Stimulated activated CD4-positive, alpha-beta T cell treated with anti-CD3 and anti-CD28 coated beads, TNF-alpha, amount 100 ng/mL, for 24 hours (primary cell): ENCODE measurements at regions not wholly inside any gene's neighbourhood (a gene's known extent, or its start where the extent isn't known, plus 50 kb on each side); places are given as distances from the start of the nearest gene placed in this dataset.
"Not testable (repeated sequence)": the region's sequence is repeated elsewhere in the genome, so short reads cannot be mapped to it uniquely, and the experiment has no call there.

Experiments used
- DNase-seq, 3 experiments: peaks; one replicate each; pipeline ENCODE4 v3.0.0-alpha.2; 2020; ENCODE audit warnings: low read depth in 3 of 3

DNA sequence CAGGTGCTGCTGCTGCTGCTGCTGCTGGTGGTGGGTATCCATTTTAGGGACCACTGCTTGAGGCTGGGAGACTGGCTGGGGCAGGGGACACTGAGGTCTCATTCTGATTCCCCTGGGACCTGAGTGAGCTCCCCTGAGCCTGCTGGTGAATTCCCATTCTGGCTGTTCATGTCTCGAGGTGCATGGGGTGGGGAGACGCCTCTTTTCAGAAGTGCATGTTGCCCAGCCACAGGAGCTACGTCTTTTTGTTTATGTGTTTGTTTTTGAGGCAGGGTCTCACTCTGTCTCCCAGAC is 133.4 kb downstream of the RHOU start:
- no peak for DNase-seq

DNA sequence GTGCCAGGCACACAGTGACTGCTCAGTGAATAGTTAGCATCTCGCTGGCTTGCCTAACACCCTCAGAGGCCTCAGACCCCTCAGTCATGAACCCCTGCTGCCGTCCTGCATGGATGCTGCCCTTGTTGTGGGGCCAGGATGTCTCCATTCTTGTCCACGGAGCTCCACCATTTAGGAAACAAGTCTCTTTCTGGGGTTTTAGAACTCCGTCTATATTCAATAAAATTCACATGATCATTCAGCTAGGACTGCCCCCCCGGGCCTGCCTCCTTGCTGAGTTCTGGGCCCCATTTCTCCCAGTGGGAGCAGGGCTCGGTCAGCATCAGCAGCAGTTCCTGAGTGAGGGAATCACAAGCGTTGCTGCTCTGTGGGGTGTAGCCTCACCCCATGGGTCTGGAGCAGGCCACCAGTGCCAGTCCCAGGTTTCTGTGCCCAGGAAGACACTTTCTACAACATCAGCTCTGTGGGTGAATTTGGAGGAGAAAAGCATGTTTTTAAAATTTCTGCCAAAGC is 134.1 kb downstream of the RHOU start:
- DNase-seq = no peak

- no peak for DNase-seq
These were observed 134.9 kb downstream of the RHOU start for GRCh38 chr1:228870041-228870713.

GRCh38 chr1:228871314-228872061 is 136.2 kb downstream of the RHOU start:
- DNase-seq = no peak

DNA sequence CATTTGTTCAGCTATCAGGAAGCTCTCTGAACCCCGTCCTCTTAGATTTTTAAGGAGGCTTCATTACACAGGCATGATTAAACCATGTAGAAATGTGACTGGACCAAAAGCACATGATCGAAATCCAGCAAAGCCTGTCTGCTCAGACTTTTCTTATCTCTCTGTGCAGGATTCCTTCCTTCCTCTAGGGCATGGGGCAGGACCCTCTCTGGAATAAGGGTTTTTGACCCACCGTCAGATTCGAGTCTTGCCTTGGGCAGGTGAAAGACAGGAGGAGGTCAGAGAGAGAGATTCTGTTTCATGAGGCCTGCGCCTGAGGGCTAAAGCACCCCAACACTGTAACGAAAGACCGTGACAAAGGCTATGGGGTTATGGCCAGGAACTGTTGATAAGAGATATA is 136.8 kb downstream of the RHOU start:
- DNase-seq = no peak

DNA sequence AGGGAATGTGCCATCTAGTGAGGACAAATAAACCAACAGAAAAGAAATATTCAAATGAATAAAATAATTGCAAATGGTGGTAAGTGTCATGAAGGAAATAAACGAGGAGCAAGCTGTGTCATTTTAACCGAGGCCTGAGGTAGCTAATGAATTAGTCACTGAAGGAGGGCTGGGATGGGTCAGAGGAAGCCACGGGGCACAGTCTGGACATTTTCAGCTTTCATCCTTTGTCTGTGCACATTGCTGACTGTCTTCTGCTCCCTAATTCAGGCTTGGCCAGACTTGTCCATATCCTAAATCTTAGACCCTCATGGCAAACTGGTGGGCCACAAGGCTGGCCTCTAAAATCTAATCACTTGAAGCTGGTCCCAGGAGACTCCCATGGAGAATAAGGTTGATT is 138.4 kb downstream of the RHOU start:
- DNase-seq = no peak

GRCh38 chr1:228875741-228876140 is 140.5 kb downstream of the RHOU start:
- no peak for DNase-seq

- no peak for DNase-seq
These were observed 140.9 kb downstream of the RHOU start for GRCh38 chr1:228876187-228876586.

DNA sequence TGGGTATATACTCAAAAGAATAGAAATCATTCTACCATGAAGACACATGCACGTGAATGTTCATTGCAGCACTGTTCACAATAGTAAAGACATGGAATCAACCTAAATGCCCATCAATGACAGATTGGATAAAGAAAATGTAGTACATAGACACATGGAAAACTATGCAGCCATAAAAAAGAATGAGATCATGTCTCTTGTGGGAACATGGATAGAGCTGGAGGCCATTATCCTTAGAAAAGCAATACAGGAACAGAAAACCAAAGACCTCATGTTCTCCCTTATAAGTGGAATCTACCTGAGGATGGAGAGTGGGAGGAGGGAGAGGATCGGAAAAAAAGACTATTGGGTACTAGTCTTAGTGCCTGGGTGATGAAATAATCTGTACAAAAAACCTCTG is 143.9 kb downstream of the RHOU start:
- no peak for DNase-seq

- no peak for DNase-seq
These were observed 146.9 kb downstream of the RHOU start for GRCh38 chr1:228882041-228882770.

DNA sequence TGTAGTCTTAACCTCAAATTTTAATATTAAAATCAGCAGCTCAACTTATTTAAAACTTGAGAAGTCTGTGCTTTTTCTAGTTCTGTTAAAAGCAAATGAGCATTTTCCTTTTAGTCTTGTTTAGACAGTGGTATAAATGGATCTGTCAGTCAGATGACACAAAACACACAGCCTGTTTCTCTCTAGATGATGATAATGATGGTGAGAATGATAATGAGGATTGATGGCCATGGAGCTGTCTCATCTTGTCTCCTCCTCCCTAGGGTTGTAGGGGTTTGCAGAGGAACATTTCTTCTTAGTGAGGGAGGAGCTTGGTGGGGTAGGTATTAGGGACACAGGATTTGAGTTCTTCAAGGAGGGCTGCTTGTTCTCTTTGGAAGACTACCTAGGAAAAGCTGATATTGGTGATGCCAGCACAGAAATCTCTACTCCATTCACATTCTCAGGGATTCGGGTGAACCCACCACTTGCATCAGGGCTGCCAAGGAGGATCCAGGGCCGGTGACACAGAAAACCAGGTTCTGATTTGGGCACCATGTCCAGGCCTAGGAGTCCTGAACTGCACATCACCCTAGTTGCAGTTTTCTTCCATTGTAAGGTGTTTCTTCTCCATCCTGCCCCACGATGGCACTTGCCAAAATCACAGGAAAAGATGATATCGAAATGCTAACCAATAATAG is 147.6 kb downstream of the RHOU start:
- no peak for DNase-seq

DNA sequence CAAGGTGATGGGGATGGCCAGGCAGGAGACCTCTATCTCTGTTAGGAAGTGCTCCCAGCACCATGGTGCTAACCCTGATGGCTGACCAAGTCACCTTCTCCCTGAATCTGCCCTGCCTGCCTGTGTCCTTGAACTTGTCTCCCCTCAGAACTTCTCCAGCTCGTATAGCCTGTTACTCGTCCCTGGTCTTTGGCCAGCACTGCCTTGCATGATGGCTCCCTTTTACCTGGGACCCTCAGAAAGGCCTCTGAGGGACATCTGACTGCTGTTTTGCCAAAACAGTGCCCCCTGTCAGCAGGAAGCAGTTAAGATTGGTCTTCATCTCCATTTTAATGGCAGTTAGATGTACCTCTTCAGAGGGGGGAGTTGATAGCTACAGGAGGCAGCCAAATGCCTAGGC is 148.3 kb downstream of the RHOU start:
- DNase-seq = no peak

DNA sequence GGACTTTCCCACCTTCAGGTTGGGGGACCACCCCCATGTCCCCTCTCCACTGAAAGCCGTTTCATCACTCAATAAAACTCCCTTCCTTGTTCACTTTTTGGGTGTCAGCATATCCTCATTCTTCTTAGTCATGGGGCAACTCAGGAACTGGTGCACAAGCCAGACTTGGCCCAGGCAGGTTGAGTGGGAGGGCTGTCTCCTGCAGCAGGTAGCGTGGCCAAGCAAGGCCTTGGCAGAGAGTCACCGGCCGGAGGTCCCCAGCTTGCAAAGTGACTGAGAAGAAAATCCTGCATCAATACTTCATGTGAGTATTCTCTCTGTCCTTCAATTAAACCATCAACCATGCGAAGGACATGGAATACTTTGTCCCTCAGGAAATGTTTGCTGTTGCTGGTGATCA is 148.9 kb downstream of the RHOU start:
- no peak for DNase-seq

DNA sequence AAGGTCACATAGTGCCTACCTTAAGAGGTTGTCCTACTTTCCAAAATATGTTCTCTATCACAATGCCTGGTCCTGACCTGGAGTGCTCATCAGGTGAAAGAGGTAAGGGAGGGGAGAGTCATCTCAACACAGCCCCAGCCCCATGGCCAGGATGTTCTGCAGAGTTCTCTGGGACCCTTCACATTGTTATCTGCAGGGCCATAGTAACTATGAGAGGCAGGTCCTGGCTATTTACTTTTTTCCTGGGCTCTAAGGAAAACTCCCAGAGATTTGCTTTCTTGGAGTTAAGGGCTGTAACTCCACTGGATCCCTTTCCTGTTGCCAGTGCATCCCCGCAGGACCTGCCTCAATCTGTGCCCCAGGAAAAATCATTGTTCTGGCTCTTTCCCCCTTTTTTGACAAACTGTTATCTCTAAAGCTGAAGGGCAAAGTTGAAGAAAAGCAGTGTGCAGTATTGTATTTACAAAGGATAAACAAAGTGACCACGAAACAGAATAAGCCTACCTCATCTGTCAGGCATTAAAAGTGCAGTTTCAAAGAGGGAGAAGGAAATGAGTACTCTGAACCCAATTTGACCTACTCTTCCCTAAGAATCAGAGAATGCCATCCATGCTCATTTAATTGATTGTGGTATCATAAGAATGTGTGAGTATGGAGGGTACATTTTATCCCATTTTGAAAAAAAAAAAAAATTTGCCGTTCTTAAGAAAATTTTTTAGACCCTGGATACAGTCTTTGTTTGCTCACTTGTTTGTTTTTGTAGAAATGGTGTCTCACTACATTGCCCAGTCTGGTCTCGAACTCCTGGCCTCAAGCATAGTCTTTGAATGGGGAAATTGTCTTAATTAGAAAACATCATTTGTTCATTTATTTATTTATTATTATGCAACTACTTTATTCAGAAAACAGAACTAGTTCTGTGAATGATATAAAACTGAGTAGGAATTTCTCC is 149.6 kb downstream of the RHOU start:
- no peak for DNase-seq

DNA sequence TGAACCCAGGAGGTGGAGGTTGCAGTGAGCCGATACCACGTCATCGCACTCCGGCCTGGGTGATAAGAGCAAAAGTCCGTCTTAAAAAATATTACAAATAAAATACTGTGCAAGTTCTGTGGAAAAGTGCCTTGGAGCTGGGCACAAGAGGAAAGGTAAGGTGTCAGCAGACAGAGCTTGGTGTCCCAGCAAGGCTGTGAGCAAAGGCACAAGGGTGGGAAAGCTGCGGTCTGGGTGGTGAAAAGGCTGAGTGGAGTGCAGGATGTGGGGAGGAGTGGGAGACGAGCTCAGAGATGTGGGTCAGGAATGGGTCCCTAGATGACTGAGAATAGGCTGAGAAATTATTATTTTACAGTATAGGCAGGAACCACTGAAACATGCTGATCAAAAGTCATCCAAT is 150.6 kb downstream of the RHOU start:
- no peak for DNase-seq

DNA sequence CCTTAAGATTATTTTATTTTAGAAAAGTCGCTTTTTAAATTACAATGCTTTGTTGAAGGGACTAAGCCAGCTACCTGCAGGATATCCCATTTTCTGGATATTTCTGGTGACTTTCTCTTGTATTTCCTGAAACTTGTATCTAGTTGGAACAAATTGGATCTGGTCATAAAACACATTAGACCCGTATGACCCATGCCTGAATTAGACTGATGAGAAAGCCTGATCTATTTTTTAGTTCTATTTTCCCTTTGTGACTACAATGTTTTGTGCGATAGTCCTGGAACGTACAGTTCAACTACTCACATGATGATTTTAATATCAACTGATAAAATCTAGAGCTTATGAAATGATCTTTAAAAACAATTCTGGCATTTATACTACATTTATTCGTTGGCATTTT is 151.8 kb downstream of the RHOU start:
- DNase-seq = no peak

GRCh38 chr1:228887960-228888359 is 152.7 kb downstream of the RHOU start:
- no peak for DNase-seq

GRCh38 chr1:228889289-228889688 is 154.0 kb downstream of the RHOU start:
- DNase-seq = no peak

DNA sequence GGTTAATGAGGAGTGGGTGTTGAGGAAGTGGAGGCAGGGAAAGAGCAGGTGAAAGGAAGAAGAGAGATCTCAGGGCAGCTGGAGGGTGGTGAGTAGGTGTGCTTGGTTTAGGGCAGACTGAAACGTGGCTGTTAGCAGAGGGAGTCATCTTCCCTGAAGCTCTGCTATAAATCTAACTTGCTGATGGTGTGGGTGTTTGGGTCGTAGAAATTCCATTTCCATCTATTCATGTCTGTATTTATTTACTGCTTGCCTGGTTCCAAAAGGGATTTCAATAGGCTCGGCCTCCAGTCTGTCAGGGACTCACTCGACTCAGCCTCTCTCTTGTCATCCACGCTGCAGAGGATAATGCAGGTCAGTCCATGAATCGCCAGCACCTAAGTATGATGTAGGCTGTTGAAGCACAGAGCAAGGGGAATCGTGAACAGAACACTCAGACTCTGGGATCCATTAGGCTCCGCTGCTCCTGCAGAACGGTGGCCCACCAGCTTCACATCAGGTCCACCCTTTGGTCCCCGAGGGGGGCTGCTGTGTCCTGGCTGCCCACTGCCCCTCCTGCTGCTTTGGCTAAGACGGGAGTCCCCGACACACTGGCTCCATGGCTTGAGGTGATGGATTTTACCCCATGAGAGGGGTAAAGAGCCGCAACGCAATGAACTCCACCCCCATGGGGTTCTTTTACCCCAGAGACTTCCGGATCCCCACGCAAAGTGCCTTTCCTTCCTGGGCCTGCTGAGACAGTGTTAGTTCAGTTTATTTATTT is 156.2 kb downstream of the RHOU start:
- no peak for DNase-seq

DNA sequence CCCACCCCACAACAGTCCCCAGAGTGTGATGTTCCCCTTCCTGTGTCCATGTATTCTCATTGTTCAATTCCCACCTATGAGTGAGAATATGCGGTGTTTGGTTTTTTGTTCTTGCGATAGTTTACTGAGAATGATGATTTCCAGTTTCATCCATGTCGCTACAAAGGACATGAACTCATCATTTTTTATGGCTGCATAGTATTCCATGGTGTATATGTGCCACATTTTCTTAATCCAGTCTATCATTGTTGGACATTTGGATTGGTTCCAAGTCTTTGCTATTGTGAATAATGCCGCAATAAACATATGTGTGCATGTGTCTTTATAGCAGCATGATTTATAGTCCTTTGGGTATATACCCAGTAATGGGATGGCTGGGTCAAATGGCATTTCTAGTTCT is 156.9 kb downstream of the RHOU start:
- not testable (repeated sequence) for DNase-seq
